ENCODE measurements at regions not wholly inside any gene's neighbourhood (a gene's known extent, or its start where the extent isn't known, plus 50 kb on each side); places are given as distances from the start of the nearest gene placed in this dataset.

DNA sequence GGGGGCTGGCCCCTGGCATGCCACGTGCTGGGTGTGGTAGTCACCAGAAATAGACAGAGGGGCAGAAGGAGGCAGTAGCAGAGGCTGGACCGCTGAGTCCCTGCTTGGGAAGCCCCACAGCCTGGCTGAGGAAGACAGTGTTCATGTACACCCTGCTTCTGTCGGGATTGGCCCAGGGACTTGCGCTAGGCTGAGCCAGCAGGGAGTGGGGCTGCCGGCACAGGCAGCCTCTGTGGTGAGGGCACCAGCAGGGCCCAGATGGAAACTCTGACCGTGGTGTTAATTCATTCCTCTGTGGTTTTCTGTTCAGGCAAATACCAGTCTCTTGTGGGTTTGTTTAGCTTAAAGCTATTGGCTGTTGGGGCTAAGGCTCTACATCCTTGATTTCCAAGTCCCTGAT, 108.6 kb upstream of the RAD23B start:
- no peak for TF ChIP-seq EZH2 (optimal IDR thresholded peaks at IDR 0.05; ENCODE audit: low read depth, low read length)
- TF ChIP-seq, protein P1, sequence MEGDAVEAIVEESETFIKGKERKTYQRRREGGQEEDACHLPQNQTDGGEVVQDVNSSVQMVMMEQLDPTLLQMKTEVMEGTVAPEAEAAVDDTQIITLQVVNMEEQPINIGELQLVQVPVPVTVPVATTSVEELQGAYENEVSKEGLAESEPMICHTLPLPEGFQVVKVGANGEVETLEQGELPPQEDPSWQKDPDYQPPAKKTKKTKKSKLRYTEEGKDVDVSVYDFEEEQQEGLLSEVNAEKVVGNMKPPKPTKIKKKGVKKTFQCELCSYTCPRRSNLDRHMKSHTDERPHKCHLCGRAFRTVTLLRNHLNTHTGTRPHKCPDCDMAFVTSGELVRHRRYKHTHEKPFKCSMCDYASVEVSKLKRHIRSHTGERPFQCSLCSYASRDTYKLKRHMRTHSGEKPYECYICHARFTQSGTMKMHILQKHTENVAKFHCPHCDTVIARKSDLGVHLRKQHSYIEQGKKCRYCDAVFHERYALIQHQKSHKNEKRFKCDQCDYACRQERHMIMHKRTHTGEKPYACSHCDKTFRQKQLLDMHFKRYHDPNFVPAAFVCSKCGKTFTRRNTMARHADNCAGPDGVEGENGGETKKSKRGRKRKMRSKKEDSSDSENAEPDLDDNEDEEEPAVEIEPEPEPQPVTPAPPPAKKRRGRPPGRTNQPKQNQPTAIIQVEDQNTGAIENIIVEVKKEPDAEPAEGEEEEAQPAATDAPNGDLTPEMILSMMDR (IDR thresholded peaks at IDR 0.05; ENCODE audit: low read length) = no peak
- no peak for TF ChIP-seq EZH2phosphoT487 (IDR thresholded peaks at IDR 0.05; ENCODE audit: low read length)

Data from MM.1S (cell line).